ENCODE measurements at regions not wholly inside any gene's neighbourhood (a gene's known extent, or its start where the extent isn't known, plus 50 kb on each side); places are given as distances from the start of the nearest gene placed in this dataset.

GRCh38 chr21:26784974-26785373 is 60.2 kb downstream of the ADAMTS1 start:
- no peak for DNase-seq
- Mint-ChIP-seq H3K27me3 (ENCODE audit: low read depth, poor library complexity) (no peaks in the 10 kb centered on the region), H3K4me3 (no peak overlapping the region), H3K36me3 (ENCODE audit: low read depth) (no peaks in the 10 kb centered on the region), H3K4me1 (no peaks in the 10 kb centered on the region), H3K27ac (no peak overlapping the region), H3K9me3 (peaks cover 3% of the 10 kb centered on the region)
- TF ChIP-seq CTCF (IDR thresholded peaks at IDR 0.05) = no peak

GRCh38 chr21:26783466-26784195 is 61.6 kb downstream of the ADAMTS1 start:
- Mint-ChIP-seq H3K4me1 (no peaks in the 10 kb centered on the region), H3K9me3 (peaks cover 3% of the 10 kb centered on the region), H3K36me3 (ENCODE audit: low read depth) (no peaks in the 10 kb centered on the region), H3K27ac (no peak overlapping the region), H3K27me3 (ENCODE audit: low read depth, poor library complexity) (no peaks in the 10 kb centered on the region), H3K4me3 (no peak overlapping the region)
- TF ChIP-seq CTCF (IDR thresholded peaks at IDR 0.05) = no peak
- DNase-seq = no peak

GRCh38 chr21:26782747-26783146 is 62.5 kb downstream of the ADAMTS1 start:
- no peaks in the 10 kb centered on the region for H3K36me3 Mint-ChIP-seq (ENCODE audit: low read depth)
- DNase-seq = no peak
- TF ChIP-seq CTCF (IDR thresholded peaks at IDR 0.05) = no peak
- no peaks in the 10 kb centered on the region for H3K4me1 Mint-ChIP-seq
- no peaks in the 10 kb centered on the region for H3K27me3 Mint-ChIP-seq (ENCODE audit: low read depth, poor library complexity)
- H3K4me3 Mint-ChIP-seq = no peak overlapping the region
- H3K9me3 Mint-ChIP-seq = peaks cover 3% of the 10 kb centered on the region
- no peak overlapping the region for H3K27ac Mint-ChIP-seq

- H3K27ac Mint-ChIP-seq = no peak overlapping the region
- H3K4me3 Mint-ChIP-seq = no peak overlapping the region
- DNase-seq = no peak
- no peaks in the 10 kb centered on the region for H3K27me3 Mint-ChIP-seq (ENCODE audit: low read depth, poor library complexity)
- TF ChIP-seq CTCF (IDR thresholded peaks at IDR 0.05) = no peak
- no peaks in the 10 kb centered on the region for H3K36me3 Mint-ChIP-seq (ENCODE audit: low read depth)
- H3K9me3 Mint-ChIP-seq = peaks cover 3% of the 10 kb centered on the region
- no peaks in the 10 kb centered on the region for H3K4me1 Mint-ChIP-seq
Observed at GRCh38 chr21:26782331-26782730, 62.9 kb downstream of the ADAMTS1 start.

DNA sequence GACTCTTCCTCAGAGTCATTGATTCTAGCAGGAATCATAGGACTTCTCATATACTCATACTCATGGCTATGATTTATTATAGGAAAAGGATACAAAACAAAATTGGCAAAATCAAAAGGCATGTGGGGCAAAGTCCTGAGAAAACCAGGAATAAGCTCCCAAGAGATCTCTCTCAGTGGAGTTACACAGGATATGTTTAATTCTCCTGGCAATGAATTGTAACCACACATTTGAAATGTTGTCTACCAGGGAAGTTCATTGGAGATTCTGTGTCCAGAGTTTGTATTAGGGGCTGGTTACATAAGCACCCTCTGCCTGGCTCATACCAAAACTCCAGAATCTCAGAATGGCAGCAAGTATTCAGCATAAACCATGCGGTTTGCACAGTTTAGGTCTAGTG is 63.9 kb downstream of the ADAMTS1 start:
- Mint-ChIP-seq H3K9me3 (peaks cover 3% of the 10 kb centered on the region), H3K27ac (no peak overlapping the region), H3K36me3 (ENCODE audit: low read depth) (no peaks in the 10 kb centered on the region), H3K4me3 (no peak overlapping the region), H3K4me1 (peaks cover 2% of the 10 kb centered on the region), H3K27me3 (ENCODE audit: low read depth, poor library complexity) (no peaks in the 10 kb centered on the region)
- no peak for TF ChIP-seq CTCF (IDR thresholded peaks at IDR 0.05)
- DNase-seq = no peak

DNA sequence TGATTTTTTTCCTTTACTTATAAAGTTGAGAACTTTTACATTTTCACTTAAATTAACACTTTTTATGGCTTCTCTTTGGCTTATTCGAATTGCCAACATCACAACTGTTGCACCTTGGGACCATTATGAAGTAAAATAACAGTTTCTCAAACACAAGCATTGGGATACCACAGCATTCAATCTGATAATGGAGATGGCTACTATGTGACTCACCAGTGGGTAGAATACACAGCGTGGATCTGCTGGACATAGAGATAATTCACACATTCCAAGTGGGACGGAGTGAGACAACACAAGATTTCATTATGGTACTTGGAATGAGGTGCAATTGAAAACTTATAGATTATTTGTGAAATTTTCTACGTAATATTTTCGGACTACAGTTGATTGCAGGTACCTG is 68.0 kb downstream of the ADAMTS1 start:
- no peak for TF ChIP-seq CTCF (IDR thresholded peaks at IDR 0.05)
- Mint-ChIP-seq H3K9me3 (peaks cover 3% of the 10 kb centered on the region), H3K36me3 (ENCODE audit: low read depth) (no peaks in the 10 kb centered on the region), H3K4me1 (peaks cover 13% of the 10 kb centered on the region), H3K4me3 (no peak overlapping the region), H3K27ac (no peak overlapping the region), H3K27me3 (ENCODE audit: low read depth, poor library complexity) (no peaks in the 10 kb centered on the region)
- no peak for DNase-seq
